Left forelimb (tissue), 1 donor: ENCODE measurements at regions not wholly inside any gene's neighbourhood (a gene's known extent, or its start where the extent isn't known, plus 50 kb on each side); places are given as distances from the start of the nearest gene placed in this dataset.
A peak's percentile ranks its signal among the peaks of the same experiment; 100 is the strongest.

ENCODE experiments used
- DNase-seq: peaks from one replicate; pipeline ENCODE4 v3.0.0-alpha.2; 2018; ENCODE audit warnings: low spot score

- no peak for DNase-seq
These were observed 57.1 kb upstream of the ATG10 start for GRCh38 chr5:81914696-81915095.

DNA sequence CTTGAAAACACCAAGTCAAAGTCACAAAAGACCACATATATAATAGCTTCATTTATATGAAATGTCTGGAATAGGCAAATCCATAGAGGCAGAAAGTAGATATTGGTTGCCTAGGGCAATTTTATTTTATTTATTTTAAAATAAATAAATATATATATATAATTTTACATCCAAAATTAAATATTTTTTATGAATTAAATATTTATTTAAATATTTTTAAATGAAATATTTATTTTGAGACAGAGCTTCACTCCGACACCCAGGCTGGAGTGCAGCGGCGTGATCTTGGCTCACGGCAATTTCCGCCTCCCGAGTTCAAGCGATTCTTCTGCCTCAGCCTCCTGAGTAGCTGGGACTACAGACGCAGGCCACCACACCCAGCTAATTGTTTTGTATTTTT is 58.9 kb upstream of the ATG10 start:
- DNase-seq, result no peak

DNA sequence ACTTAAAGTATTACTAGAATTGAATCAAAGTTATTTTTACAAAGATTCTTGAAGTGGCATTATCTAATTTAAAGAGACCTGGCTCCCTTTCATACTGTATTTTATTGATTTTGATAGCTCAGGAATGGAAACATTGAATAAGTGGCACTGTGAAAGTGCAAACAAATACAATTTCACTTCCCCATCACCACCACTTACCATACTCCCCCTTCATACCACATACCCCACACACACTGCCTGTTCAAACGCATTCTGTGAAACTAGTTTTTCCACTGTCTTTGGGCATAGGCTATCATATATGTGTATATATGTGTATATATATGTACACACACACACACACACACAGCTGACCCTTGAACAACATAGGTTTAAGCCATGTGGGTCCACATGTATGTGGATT is 62.1 kb upstream of the ATG10 start:
- DNase-seq, result no peak

DNA sequence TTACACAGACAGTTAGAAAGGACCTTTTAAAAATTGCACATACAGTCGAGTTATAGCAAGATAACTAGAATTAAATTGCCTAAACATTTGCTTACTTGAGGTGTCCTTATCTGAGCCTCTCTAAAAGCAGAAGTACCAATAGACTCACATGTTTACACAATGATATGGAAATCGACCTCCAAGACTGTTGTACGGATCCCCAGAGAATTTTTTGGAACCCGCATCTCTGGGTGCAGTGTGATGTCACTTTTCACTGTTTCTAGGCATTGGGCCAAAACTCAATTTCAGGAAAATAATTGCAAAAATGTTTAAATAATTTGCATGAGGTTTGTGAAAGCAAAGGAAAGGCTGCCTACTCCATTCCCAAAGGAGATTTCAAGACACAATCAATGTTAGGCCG is 63.1 kb upstream of the ATG10 start:
- DNase-seq, result no peak

GRCh38 chr5:81908044-81908443 is 63.8 kb upstream of the ATG10 start:
- DNase-seq, result no peak

DNA sequence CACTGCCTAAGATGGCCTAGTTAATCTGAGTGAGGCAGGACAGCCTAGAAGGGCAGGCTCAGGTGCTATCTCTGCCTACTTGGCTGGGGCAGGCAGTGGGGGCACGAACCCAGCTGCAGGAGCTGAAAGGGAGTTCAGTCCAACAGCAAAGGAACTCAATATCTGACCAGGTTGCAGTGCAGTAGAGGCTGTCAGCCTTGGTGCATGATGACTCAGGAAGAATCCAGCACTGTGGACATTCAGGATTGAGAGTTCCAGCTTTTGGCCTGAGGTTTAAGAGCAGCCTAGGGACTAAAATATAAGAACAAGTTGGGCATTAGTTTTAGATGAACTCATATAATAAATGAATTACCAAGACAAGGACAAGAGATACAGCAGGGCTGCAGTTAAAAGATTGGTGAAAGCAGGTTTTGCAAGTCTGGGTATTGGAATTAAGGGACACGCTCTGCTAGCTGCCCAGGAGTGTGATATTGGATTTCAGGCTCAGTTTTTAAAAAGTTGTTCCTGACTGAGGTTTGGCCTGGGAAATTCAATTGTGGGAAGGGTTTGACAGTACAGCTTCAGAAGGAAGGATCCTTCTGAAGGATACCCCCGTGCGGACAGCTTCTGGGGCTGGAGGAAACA is 64.7 kb upstream of the ATG10 start:
- DNase-seq, result no peak

DNA sequence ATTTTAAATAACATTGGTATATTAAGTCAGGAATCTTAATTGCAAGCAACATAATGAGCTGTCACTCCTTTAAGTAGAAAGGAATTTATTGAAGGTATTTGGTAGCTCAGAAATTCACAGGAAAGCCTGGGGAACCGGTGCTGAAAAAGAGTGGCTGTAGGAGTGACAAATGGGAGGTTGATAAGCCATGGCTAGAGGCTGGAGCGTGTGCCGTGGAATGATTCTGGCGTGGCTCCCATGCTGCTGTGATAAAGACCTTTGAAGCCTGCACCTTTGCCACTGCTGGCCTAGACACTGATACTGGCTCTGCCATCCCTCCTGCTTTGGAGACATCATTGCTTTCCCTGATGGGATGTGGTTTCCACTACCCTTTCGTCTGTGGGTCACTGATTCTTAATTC is 65.7 kb upstream of the ATG10 start:
- DNase-seq, result no peak

DNA sequence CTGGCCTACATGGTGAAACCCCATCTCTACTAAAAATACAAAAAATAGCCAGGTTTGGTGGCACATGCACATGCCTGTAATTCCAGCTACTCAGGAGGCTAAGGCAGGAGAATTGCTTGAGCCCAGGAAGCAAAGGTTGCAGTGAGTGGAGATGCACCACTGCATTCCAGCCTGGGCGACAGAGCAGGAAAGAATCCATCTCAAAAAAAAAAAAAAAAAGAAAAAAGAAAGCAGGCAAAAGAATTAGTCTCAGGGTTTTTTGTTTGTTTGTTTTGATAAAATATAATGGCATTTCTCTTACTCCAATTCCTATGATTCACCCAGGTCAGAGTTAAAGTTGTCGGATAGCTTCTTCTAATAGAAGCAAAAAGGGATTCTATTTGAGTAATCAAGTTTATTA is 67.0 kb upstream of the ATG10 start:
- DNase-seq, result no peak

GRCh38 chr5:81904166-81904565 is 67.7 kb upstream of the ATG10 start:
- no peak for DNase-seq

DNA sequence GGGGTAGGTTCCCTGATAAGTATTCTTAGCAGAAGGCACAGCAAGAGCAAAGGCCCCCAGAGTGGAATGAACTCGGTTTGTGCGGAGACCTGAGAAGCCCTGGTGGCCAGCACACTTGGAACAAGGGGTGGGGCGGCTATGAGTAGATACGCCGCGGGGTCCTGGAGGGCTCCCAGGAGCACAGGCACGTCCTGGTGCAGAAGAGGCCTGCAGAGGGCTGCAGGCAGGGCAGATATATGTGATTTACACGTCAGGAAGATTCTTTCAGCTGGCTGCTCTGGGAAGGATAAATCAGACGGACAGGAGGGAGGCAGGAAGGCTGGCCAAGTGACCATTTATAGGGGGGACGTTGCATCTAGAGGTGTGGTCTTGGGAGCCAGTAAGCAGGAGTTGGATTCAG is 70.2 kb upstream of the ATG10 start:
- no peak for DNase-seq

DNA sequence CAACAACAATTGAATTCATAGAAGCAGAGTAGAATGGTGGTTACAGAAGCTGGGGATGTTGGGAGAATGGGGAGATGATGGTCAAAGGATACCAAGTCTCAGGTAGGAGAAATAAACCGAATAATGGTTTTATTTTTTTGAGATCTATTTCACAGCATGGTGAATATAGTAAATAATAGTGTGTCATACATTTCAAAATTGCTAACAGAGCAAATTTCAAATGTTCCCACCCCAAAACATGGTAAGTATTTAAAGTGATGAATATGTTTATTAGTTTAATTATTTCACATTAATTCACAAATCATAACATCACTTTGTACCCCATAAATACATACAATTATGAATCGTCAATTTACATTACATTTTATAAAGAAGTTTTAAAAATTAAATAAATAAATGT is 72.7 kb upstream of the ATG10 start:
- no peak for DNase-seq

- no peak for DNase-seq
These were observed 73.4 kb upstream of the ATG10 start for GRCh38 chr5:81898403-81898802.

- no peak for DNase-seq
These were observed 75.1 kb upstream of the ATG10 start for GRCh38 chr5:81896764-81897163.

DNA sequence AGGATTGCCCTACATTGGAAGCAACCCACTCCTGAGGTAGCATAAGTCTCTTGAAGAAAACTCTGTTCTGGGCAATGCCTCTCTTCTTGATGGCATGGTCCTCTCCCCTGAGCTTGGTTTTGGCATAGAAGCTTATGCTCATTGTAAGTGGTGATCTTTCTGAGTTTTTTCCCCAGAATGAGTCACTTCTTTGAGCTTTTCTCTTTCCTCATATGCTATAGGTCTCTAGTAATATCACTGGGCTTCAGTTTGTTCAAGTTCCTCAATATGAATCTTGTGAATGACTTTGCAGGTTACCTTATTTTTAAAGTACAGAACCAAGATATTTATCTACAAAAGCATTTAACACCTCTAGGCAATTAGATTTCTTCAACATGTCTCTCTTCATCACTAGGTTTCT is 76.5 kb upstream of the ATG10 start:
- DNase-seq, result no peak

GRCh38 chr5:81893961-81894360 is 77.9 kb upstream of the ATG10 start:
- no peak for DNase-seq

DNA sequence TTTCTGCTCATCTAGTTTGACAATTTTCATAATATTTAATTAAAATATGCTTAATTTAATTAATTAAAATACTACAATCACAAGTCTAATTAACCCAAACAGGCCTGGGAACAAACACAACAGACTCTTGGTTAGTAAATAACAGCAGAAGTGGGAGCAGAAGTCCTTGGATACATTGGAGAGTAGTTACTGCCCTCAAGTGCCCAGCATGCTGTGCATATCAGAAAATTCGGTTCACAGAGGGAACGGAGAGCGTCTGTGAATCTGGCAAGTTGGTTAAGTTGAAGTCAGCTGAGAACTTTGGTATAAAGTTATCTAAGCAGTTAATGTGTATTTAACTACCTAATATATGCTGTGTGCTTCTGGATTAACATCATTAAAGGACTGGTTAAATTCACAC is 87.0 kb upstream of the ATG10 start:
- no peak for DNase-seq

GRCh38 chr5:81883371-81883770 is 88.5 kb upstream of the ATG10 start:
- DNase-seq, result no peak

- no peak for DNase-seq
These were observed 90.2 kb upstream of the ATG10 start for GRCh38 chr5:81881595-81881994.

GRCh38 chr5:81879936-81880335 is 91.9 kb upstream of the ATG10 start:
- DNase-seq, result no peak

DNA sequence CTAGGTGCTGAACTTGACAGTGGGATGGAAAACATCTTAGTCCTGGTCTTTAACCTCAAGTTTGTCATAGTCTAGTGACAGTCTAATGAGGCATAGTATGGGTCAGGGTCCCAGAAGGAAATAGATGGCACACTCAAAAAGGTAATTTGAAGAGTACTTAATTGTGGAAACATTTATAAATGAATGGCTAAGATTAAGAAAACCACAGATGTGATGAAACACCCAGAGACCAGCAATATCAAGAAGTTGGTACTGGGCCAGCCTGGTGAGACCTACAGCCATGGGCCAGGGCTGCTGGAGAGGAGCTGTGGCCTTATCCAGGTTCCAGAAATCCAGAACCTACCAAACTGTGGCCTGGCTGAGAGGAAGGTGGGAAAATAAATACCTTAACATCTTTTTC is 93.5 kb upstream of the ATG10 start:
- no peak for DNase-seq

DNA sequence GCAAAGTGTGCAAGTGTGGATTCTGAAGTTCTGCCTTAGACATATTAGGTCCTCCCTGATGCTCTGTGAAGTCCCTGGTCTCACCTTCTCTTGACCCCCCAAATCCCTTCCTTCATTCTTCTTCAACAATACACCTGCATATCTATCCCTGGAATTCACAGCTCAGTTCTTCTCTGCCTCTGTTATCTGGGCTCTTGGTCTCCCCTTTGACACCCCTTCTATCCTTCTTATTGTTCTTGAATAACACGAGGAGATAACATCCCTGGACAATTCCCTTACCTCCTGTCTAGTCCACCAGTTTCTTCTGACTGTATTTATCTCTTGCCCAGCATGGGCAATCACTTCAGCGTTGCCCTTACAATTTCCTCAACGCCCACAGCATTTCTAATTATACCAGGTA is 104.8 kb upstream of the ATG10 start:
- no peak for DNase-seq

DNA sequence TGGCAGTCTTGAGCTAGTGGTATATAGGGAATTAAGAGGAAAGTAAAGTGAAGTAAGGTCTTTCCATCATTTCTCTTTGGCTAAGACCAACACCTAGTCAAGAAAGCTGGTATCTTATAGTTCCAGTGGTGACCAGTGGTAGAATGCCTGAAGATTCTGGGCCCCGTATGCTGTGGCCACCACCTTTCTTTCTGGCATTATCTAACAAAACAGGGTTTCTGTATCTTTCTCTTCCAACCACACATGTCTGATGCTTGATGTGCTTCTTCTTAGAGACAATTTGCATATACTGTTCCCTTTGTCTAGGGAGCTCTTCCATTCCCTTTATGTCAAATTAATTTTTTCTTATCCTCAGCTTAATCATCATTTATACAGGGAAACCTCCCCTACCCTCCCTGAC is 109.9 kb upstream of the SSBP2 start:
- no peak for DNase-seq

GRCh38 chr5:81859624-81860023 is 108.7 kb upstream of the SSBP2 start:
- no peak for DNase-seq

DNA sequence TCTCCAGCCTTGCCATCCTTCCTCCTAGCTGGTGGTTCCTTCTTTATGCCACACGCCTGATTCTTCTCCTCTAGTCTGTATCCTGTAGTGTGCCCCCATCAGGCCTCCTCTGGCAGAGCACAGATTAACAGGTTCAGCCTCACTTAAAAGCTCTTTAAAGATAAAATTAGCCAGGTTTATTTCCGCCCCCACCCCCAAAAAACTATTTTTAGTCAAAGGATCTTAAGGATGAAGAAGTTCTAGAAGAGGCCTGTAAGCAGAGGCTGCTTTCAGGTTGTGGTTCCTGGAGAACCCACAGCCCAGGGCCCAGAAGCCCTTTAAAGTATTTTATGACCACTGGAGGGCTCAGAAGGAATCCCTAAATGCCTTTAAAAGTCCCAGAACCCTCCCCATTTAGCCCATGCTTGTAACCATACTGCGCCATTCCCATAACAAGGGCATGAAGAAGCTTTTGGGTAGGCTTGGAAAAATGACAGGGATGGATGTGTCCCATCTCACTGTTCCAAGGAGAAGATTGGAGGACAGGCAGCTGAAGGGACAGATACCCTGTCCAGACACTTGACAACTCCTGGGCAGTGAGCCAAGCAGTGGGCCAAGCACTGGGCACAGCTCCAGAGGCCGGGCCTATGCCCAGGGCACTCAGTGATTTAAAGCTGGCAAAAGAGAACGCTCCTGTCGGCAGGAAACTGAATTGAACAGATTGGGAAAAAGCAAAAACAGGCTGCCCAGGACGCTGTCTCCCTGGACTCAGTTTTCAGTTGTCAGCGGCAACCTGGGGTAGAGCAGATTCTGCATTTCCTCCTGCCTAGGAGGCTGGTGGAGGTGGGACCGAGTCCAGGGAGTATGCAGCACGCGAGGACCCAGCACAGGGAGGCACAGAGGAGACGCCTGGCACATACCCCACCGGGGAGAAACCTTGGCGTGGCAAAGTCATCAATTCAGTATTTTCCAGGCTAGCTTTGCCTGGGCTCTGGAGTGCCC is 106.3 kb upstream of the SSBP2 start:
- DNase-seq, result peak; percentile 74
